Esophagus squamous epithelium (tissue), 5 donors: ENCODE measurements at regions not wholly inside any gene's neighbourhood (a gene's known extent, or its start where the extent isn't known, plus 50 kb on each side); places are given as distances from the start of the nearest gene placed in this dataset.

Experiments used
- DNase-seq: peaks from one replicate; lab custom pipeline; 2025; lab: John Stamatoyannopoulos, UW
- H3K27ac ChIP-seq, 4 donors: fragments of 200-600 bp; sonication (generic); one replicate each; pipeline ENCODE4 v1.5.1; 2016 to 2019; ENCODE audit warnings: mild to moderate bottlenecking in 1 of 4
- H3K27me3 ChIP-seq, 4 donors: fragments of 200-600 bp; sonication (generic); 1 replicate in 3 of 4; 2 replicates in 1 of 4; pipeline versions ENCODE4 v1.5.1 to v1.6.0; 2017 to 2021; ENCODE audit warnings: antibody characterized with exemption in 1 of 4
- H3K36me3 ChIP-seq, 3 donors: fragments of 200-600 bp; sonication (generic); one replicate each; pipeline ENCODE4 v1.5.1; 2016 to 2019
- H3K4me1 ChIP-seq, 3 donors: fragments of 200-600 bp; sonication (generic); one replicate each; pipeline ENCODE4 v1.5.1; 2017 to 2019
- H3K4me3 ChIP-seq, 4 donors: fragments of 200-600 bp; sonication (generic); 1 replicate in 3 of 4; 2 replicates in 1 of 4; pipeline ENCODE4 v1.5.1; 2016 to 2019; ENCODE audit warnings: mild to moderate bottlenecking in 2 of 4, moderate library complexity in 1 of 4
- H3K9me3 ChIP-seq, 3 donors: fragments of 200-600 bp; sonication (generic); one replicate each; pipeline ENCODE4 v1.5.1; 2016 to 2019
- CTCF ChIP-seq, 6 experiments: fragments of 450-650 bp in 4 of 6; fragments of 200-600 bp in 2 of 6; sonication (generic) in 2 of 6; IDR thresholded peaks; one replicate each; pipeline ENCODE4 v1.5.1; 2016 to 2019; ENCODE audit warnings: antibody characterized with exemption in 6 of 6, mild to moderate bottlenecking in 4 of 6, moderate library complexity in 4 of 6
- POLR2A ChIP-seq, 4 donors: fragments of 450-650 bp; IDR thresholded peaks; one replicate each; pipeline ENCODE4 v1.6.1; 2017; ENCODE audit warnings: antibody characterized with exemption in 4 of 4, mild to moderate bottlenecking in 4 of 4, moderate library complexity in 3 of 4
- WGBS, 2 donors: methylation state at CpG; one replicate each; pipeline ENCODE4 v1.1.5; 2018; 5-methylcytosine and 5-hydroxymethylcytosine counted together
- intact Hi-C: fragments of 100-400 bp; cut with DNase I; formaldehyde crosslinking; loops from one replicate; pipeline ENCODE4 v1.15.0; 2022
- donor health status: DM: yes; HTN: yes; CAD: no.

- Histone ChIP-seq H3K27ac (no peak overlapping the region), H3K4me1 (no peaks in the 10 kb centered on the region), H3K4me3 (no peak overlapping the region), H3K27me3 (no peaks in the 10 kb centered on the region), H3K9me3 (no peaks in the 10 kb centered on the region), H3K36me3 (no peaks in the 10 kb centered on the region)
- 72 to 77% methylated on average over 5 of the region's 5 CpGs for WGBS, 2 donors
- intact Hi-C loops: no loop called here
- no peak for DNase-seq
- TF ChIP-seq POLR2A (IDR thresholded peaks at IDR 0.05) (no peak), CTCF (IDR thresholded peaks at IDR 0.05) (no peak)
Measured at GRCh38 chr2:228312172-228312571, 130.7 kb upstream of the SPHKAP start.

- TF ChIP-seq POLR2A (IDR thresholded peaks at IDR 0.05): no peak
- no peak for TF ChIP-seq CTCF (IDR thresholded peaks at IDR 0.05)
- H3K36me3 ChIP-seq: no peaks in the 10 kb centered on the region
- H3K4me3 ChIP-seq: no peak overlapping the region
- no peaks in the 10 kb centered on the region for H3K27me3 ChIP-seq
- no peaks in the 10 kb centered on the region for H3K9me3 ChIP-seq
- no peak overlapping the region for H3K27ac ChIP-seq
- DNase-seq: no peak
- intact Hi-C loops: no loop called here
- WGBS, 2 donors: 76 to 92% methylated on average over 3 of the region's 3 CpGs
- H3K4me1 ChIP-seq: no peaks in the 10 kb centered on the region
Measured at GRCh38 chr2:228303960-228304359, 122.5 kb upstream of the SPHKAP start.

DNA sequence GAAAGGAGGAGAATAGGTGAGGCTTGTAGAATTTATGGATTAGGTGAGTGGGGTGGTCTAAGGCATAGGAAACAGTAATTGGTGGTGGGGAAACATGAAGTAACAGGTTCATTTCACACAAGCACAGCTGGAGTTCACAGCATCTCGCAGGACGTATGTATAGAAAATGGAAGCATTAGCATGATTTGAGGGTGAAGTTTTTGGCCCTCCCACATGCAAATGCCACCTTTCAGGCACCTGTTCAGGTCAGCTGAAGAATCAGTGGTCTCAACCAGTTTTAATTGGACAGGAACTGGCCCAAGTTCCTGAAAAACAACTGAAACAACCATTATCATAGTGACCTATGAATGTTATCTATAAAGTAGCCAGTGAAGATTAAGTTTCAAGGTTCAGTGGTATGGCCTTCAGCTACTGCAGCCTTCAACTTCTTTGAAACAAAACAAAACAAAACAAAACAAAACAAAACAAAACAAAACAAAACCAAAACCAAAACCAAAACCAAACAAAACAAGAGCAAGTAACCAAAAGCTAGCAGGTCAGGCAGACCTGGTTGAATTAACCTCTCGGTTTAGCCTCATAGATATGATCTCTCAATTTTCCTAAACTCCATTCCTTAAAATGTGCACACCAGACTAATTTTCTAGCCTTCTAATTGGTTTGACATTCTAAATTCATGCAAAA lies 102.1 kb upstream of the SPHKAP start:
- DNase-seq: no peak
- intact Hi-C loops: no loop called here
- no peaks in the 10 kb centered on the region for H3K36me3 ChIP-seq
- H3K4me1 ChIP-seq: no peaks in the 10 kb centered on the region
- no peak overlapping the region for H3K4me3 ChIP-seq
- TF ChIP-seq POLR2A (IDR thresholded peaks at IDR 0.05) (no peak), CTCF (IDR thresholded peaks at IDR 0.05) (no peak)
- no peaks in the 10 kb centered on the region for H3K27me3 ChIP-seq
- H3K27ac ChIP-seq: no peak overlapping the region
- WGBS, 2 donors: 70 to 74% methylated on average over 3 of the region's 3 CpGs
- H3K9me3 ChIP-seq: no peaks in the 10 kb centered on the region

DNA sequence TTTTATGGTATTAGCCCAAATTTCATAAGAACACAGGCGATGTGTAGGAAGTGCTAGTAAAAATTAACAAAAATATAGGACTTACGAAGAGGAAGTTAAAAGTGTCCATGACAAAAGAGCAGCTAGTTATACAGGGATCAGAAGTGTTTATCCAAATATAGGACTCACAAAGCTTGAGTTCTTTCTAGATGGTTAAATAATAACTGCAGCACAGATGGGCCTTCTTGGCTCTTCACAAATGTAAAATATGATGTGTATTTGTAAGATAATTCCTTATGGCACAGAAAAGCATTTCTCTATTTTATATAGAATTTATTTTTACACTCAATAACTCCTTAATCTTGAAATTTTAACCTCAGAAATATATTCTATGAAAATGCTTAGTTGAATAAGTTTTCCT lies 100.9 kb upstream of the SPHKAP start:
- intact Hi-C loops: no loop called here
- Histone ChIP-seq H3K27ac (no peak overlapping the region), H3K27me3 (no peaks in the 10 kb centered on the region), H3K36me3 (no peaks in the 10 kb centered on the region), H3K4me1 (no peaks in the 10 kb centered on the region), H3K9me3 (no peaks in the 10 kb centered on the region), H3K4me3 (no peak overlapping the region)
- DNase-seq: no peak
- no peak for TF ChIP-seq CTCF (IDR thresholded peaks at IDR 0.05)
- TF ChIP-seq POLR2A (IDR thresholded peaks at IDR 0.05): no peak
- WGBS, 2 donors: 58 to 61% methylated on average over 2 of the region's 2 CpGs

- Histone ChIP-seq H3K4me3 (no peak overlapping the region), H3K9me3 (no peaks in the 10 kb centered on the region), H3K27ac (no peak overlapping the region), H3K27me3 (no peaks in the 10 kb centered on the region), H3K36me3 (no peaks in the 10 kb centered on the region), H3K4me1 (no peaks in the 10 kb centered on the region)
- TF ChIP-seq POLR2A (IDR thresholded peaks at IDR 0.05) (no peak), CTCF (IDR thresholded peaks at IDR 0.05) (no peak)
- no peak for DNase-seq
- intact Hi-C loops: no loop called here
- WGBS, 2 donors: 55 to 66% methylated on average over 6 of the region's 6 CpGs
Measured at GRCh38 chr2:228273159-228273558, 91.7 kb upstream of the SPHKAP start.
